ENCODE measurements at regions not wholly inside any gene's neighbourhood (a gene's known extent, or its start where the extent isn't known, plus 50 kb on each side); places are given as distances from the start of the nearest gene placed in this dataset.

DNA sequence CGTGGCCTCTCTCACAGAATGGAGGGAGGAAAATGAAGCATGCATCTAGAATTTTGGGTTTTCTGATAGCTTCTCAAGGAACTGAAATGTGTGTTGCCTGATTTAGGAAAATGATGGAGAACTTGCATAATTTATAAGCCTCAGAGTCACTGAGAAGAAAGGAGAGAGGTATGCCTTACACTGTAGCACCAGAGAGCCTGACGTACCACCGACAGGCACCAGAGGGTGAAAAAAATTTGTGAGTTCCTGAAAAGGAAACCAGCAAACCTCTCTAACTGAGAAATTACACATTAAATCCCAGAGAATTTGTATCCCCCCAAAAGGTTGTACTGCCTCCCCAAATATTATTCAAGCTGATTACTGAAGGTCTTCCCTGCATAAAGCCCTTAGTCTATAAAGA is 915.3 kb upstream of the SLITRK6 start:
- TF ChIP-seq, protein P1, sequence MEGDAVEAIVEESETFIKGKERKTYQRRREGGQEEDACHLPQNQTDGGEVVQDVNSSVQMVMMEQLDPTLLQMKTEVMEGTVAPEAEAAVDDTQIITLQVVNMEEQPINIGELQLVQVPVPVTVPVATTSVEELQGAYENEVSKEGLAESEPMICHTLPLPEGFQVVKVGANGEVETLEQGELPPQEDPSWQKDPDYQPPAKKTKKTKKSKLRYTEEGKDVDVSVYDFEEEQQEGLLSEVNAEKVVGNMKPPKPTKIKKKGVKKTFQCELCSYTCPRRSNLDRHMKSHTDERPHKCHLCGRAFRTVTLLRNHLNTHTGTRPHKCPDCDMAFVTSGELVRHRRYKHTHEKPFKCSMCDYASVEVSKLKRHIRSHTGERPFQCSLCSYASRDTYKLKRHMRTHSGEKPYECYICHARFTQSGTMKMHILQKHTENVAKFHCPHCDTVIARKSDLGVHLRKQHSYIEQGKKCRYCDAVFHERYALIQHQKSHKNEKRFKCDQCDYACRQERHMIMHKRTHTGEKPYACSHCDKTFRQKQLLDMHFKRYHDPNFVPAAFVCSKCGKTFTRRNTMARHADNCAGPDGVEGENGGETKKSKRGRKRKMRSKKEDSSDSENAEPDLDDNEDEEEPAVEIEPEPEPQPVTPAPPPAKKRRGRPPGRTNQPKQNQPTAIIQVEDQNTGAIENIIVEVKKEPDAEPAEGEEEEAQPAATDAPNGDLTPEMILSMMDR (conservative IDR thresholded peaks at IDR 0.05; ENCODE audit: low read length): no peak
- TF ChIP-seq EZH2phosphoT487 (IDR thresholded peaks at IDR 0.05; ENCODE audit: borderline replicate concordance, low read depth, low read length): no peak
